MCF 10A (cell line): ENCODE measurements at regions not wholly inside any gene's neighbourhood (a gene's known extent, or its start where the extent isn't known, plus 50 kb on each side); places are given as distances from the start of the nearest gene placed in this dataset.

Experiments
- BruUV-seq: library from RNA; stranded (reverse); fragments of 400-500 nt; replicated peaks from 2 replicates; lab custom pipeline; 2021; lab: Mats Ljungman, UMichigan
- CTCF ChIA-PET: fragments of 300-600 bp; sonication (Branson Sonifier 250); formaldehyde crosslinking; extraction: SDS; loops from one replicate; lab custom pipeline; 2021; ENCODE audit warnings: antibody characterized with exemption, inconsistent platforms; lab: Yijun Ruan, JAX
- POLR2A ChIA-PET: fragments of 300-600, 350-650 bp; sonication (Branson Sonifier 250); formaldehyde crosslinking; extraction: SDS; loops from one replicate; lab custom pipeline; 2020; ENCODE audit warnings: antibody characterized with exemption, inconsistent platforms; lab: Yijun Ruan, JAX
- DNase-seq: peaks from one replicate; pipeline ENCODE4 v3.0.0-alpha.2; 2018; ENCODE audit not compliant: unreplicated experiment
- H3K27ac Mint-ChIP-seq: one replicate; pipeline ENCODE4 v1.8.0; 2022; ENCODE audit warnings: mild to moderate bottlenecking, low read depth, mixed read lengths; ENCODE audit not compliant: unreplicated experiment
- H3K27me3 Mint-ChIP-seq: one replicate; pipeline ENCODE4 v1.8.0; 2022; ENCODE audit warnings: mixed read lengths; ENCODE audit not compliant: insufficient read depth, unreplicated experiment
- H3K36me3 Mint-ChIP-seq: one replicate; pipeline ENCODE4 v1.8.0; 2022; ENCODE audit warnings: mild to moderate bottlenecking, moderate library complexity, mixed read lengths; ENCODE audit not compliant: insufficient read depth, unreplicated experiment
- H3K4me1 Mint-ChIP-seq: one replicate; pipeline ENCODE4 v1.8.0; 2022; ENCODE audit warnings: mixed read lengths; ENCODE audit not compliant: insufficient read depth, unreplicated experiment
- H3K4me3 Mint-ChIP-seq: one replicate; pipeline ENCODE4 v1.8.0; 2022; ENCODE audit warnings: mild to moderate bottlenecking, moderate library complexity, mixed read lengths; ENCODE audit not compliant: unreplicated experiment
- H3K9me3 Mint-ChIP-seq: one replicate; pipeline ENCODE4 v1.8.0; 2022; ENCODE audit warnings: mixed read lengths; ENCODE audit not compliant: unreplicated experiment
- intact Hi-C: fragments of 100-400 bp; cut with micrococcal nuclease; formaldehyde crosslinking; loops from 2 replicates; pipeline ENCODE4 v1.14.1; 2022
- TF ChIP-seq, protein P1 (sequence below): fragments of 200-600 bp; IDR thresholded peaks from one replicate; pipeline ENCODE4 v1.8.0; 2022; ENCODE audit warnings: antibody characterized with exemption, mild to moderate bottlenecking; ENCODE audit not compliant: unreplicated experiment

DNA sequence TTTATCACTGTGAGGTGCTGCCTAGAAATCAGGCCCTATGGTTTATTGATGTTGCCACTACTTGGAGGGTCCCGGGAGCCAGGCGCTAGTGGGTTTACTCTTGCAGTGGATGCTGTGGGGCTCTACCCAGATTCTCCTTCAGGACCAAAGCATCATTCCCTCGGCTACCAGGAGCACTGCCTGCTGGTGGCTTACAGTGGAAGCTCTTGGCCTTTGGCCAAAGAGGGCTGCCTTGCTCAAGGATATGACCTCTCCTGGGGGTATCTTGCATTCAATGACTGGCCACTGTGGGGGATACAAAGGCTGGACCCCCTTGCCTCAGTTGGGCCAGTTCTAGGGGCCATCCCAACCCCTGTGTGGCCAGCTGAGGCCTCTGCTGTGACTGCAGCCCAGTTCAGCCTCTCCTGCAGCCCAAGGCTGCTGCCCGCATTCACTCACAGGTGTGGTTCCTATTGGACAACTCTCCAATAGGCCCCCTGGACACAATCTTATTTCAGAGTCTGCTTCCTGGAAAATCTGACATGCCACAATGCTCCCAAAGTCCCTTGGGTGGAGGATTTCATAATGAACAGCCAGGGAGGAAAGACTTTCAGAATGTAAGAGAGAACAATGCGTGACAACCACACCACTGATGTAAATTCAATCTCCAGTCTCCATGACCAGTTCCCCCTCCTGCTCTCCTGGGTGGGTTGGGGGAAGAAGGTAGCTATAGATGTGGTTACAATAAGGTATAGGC lies 196.3 kb downstream of the SNX10 start:
- H3K9me3 Mint-ChIP-seq: no peaks in the 10 kb centered on the region
- intact Hi-C loops: no loop called here
- no peak overlapping the region for H3K27ac Mint-ChIP-seq
- CTCF ChIA-PET: interaction anchor here (0.5 to 0.9 kb wide), 3 partner anchors 43 to 118 kb away, joined by 3 to 4 read pairs (median 3); no protein-coding TSS in a partner anchor
- H3K4me1 Mint-ChIP-seq: peaks cover 20% of the 10 kb centered on the region
- no peak for DNase-seq
- POLR2A ChIA-PET: interaction anchor here (0.6 kb wide), 1 partner anchor 253 kb away, joined by 4 read pairs; no protein-coding TSS in a partner anchor
- no peak overlapping the region for H3K4me3 Mint-ChIP-seq
- H3K36me3 Mint-ChIP-seq: peaks cover 7% of the 10 kb centered on the region
- BruUV-seq: no TSS peak
- TF ChIP-seq, protein P1, sequence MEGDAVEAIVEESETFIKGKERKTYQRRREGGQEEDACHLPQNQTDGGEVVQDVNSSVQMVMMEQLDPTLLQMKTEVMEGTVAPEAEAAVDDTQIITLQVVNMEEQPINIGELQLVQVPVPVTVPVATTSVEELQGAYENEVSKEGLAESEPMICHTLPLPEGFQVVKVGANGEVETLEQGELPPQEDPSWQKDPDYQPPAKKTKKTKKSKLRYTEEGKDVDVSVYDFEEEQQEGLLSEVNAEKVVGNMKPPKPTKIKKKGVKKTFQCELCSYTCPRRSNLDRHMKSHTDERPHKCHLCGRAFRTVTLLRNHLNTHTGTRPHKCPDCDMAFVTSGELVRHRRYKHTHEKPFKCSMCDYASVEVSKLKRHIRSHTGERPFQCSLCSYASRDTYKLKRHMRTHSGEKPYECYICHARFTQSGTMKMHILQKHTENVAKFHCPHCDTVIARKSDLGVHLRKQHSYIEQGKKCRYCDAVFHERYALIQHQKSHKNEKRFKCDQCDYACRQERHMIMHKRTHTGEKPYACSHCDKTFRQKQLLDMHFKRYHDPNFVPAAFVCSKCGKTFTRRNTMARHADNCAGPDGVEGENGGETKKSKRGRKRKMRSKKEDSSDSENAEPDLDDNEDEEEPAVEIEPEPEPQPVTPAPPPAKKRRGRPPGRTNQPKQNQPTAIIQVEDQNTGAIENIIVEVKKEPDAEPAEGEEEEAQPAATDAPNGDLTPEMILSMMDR: no peak
- no peaks in the 10 kb centered on the region for H3K27me3 Mint-ChIP-seq

DNA sequence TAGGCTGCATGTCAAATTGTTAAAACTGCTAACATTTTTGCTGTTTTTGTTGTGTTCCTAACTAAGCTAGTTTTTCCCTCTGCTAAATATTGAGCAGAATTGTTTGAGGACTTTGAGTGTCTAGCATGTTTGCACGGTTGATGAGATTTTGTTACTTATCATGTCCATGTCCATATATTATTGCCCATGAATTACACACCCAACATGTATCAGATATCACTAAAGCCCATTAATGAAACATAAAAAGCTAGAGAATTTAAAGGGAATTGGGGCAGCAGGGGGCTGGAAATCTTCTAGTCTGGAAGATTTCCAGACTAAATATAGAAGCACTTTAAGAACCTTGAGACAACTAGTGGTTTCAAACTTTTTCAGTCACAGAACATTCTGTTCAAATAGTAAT lies 197.7 kb downstream of the SNX10 start:
- DNase-seq: no peak
- CTCF ChIA-PET: interaction anchor here (0.6 to 6.7 kb wide), 2 partner anchors 28 to 120 kb away, joined by 3 to 56 read pairs; no protein-coding TSS in a partner anchor
- Mint-ChIP-seq H3K4me3 (no peak overlapping the region), H3K4me1 (peaks cover 20% of the 10 kb centered on the region), H3K36me3 (peaks cover 7% of the 10 kb centered on the region), H3K27me3 (no peaks in the 10 kb centered on the region), H3K27ac (no peak overlapping the region), H3K9me3 (no peaks in the 10 kb centered on the region)
- BruUV-seq: no TSS peak
- POLR2A ChIA-PET: interaction anchor here (1.1 kb wide), 1 partner anchor 39 kb away, joined by 4 read pairs; no protein-coding TSS in a partner anchor
- TF ChIP-seq, protein P1: no peak
- intact Hi-C loops: no loop called here

DNA sequence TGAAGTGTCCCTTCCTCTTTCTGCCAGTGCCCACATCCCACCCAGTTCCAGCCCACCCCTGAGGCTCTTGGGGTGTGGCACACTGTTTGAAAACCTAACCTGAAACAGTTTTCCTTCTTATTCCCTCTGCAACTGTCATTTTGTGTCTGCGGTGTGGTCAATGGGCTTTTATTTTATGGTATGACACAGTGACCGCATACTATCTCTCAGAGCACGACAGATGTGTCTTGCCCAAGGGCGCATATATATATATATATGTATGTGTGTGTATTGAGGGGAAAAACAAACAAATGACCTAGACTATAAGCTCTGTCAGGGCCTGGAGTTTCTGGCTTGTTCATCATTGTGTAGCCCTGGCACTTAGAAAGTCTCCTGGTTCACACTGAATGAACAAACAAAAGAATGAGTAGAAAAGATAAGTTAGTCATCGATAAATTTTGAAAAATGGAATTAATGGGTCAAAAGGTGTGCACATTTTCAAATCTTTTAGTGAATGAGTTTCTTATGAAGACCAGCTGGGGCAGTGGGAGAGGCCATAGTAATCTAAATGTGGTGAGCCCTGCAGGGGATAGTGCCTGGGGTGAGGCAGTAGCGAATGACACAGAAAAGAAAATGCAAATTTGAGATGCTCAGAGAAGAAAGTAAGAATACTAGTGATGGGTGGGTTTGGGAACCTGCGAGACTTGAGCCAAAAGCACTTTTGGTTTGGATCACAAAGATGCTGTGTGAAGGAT lies 198.4 kb downstream of the SNX10 start:
- CTCF ChIA-PET: interaction anchor here (0.5 to 6.7 kb wide), 8 partner anchors 11 to 615 kb away, joined by 3 to 56 read pairs (median 4); no protein-coding TSS in a partner anchor
- no peaks in the 10 kb centered on the region for H3K9me3 Mint-ChIP-seq
- H3K36me3 Mint-ChIP-seq: peaks cover 7% of the 10 kb centered on the region
- H3K4me1 Mint-ChIP-seq: peaks cover 20% of the 10 kb centered on the region
- no peak for DNase-seq
- TF ChIP-seq, protein P1: no peak
- H3K27me3 Mint-ChIP-seq: no peaks in the 10 kb centered on the region
- no peak overlapping the region for H3K4me3 Mint-ChIP-seq
- POLR2A ChIA-PET: interaction anchor here (0.5 to 2.3 kb wide), 19 partner anchors 11 to 659 kb away, joined by 3 to 13 read pairs (median 4); partner anchors contain the start of gene HOXA5
- peak overlapping the region; percentile 32 for H3K27ac Mint-ChIP-seq
- intact Hi-C loops: loop anchor here (10.0 kb wide), 1 partner anchor 95 kb away; no protein-coding TSS in a partner anchor
- BruUV-seq: no TSS peak
